GM21381 (cell line): ENCODE measurements at regions not wholly inside any gene's neighbourhood (a gene's known extent, or its start where the extent isn't known, plus 50 kb on each side); places are given as distances from the start of the nearest gene placed in this dataset.

Experiments
- ATAC-seq: cut with Tn5 transposase; IDR thresholded peaks from one replicate; pipeline ENCODE4 v1.9.1; 2021; ENCODE audit warnings: mild to moderate bottlenecking, moderate library complexity; ENCODE audit not compliant: unreplicated experiment

DNA sequence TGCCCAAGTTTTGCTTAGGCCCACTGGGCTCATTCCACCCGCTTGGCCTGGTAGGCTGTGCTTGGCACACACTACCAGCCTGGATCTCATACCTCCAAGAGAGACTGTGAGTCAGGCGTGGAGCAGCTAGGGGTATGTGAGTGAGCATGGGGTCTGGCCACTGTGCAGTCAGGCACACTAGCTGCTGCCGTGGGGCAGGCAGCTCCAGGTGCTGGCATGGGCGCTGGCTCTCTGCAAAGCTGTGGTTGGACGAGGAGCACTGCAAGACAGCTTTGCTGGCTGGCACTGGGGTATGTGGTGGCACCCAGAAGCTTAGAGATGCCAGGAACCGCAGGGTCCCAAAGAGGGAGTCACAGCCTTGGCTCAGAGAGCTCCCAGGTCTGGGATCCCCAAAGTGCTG, 377.8 kb downstream of the KCTD8 start:
- ATAC-seq, result no peak

- ATAC-seq, result no peak
These were observed 376.4 kb downstream of the KCTD8 start for GRCh38 chr4:44071959-44072955.

DNA sequence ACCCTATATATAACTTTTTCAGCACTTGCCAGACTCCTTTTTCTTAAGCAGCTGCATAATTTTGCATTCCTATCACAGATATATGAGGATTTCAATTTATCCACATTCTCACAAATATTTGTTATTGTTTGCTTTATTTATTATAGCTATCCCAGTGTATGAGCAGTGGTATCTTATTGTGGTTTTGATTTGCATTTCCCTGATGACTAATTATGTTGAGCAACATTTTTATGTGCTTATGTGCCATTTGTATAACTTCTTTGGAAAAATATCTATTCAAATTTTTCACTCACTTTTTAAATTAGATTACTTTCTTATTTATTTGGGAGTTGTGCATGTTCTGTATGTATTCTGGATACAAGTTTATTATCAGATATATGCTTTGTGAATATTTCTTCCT, 361.9 kb downstream of the KCTD8 start:
- ATAC-seq, result no peak

DNA sequence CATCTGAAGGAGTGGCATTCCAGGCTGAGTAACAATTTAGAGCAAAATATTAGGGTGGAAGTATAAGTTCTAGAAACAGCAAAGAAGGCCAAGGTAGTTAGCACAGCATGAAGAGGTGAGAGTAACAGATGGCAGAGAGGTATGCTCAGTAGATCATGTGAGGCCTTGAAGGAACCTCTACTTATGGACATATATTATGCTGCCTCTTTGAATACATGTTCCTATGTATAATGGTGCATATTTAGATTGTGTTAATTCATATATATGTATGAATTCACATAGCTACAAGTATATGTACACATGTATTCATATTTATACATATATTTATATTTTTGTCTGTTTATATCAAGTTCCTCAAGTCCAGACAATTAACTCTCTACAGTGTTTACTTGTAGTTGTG, 355.2 kb downstream of the KCTD8 start:
- ATAC-seq, result no peak

- ATAC-seq, result no peak
These were observed 349.6 kb downstream of the KCTD8 start for GRCh38 chr4:44098973-44099372.

DNA sequence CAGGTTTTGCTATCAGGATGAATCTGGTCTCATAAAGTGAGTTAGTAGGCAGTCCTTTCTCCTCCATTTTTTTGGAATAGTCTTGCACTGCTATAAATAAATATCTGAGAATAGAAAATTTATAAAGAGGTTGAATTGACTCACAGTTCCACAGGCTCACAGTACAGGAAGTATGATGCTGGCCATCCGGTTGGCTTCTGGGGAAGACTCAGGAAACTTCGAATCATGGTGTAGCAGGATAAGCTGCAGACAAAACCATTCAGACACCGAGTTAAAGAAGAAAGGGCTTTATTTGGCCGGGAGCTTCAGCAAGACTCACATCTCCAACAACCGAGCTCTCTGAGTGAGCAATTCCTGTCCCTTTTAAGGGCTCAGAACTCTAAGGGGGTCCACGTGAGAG, 348.2 kb downstream of the KCTD8 start:
- no peak for ATAC-seq

DNA sequence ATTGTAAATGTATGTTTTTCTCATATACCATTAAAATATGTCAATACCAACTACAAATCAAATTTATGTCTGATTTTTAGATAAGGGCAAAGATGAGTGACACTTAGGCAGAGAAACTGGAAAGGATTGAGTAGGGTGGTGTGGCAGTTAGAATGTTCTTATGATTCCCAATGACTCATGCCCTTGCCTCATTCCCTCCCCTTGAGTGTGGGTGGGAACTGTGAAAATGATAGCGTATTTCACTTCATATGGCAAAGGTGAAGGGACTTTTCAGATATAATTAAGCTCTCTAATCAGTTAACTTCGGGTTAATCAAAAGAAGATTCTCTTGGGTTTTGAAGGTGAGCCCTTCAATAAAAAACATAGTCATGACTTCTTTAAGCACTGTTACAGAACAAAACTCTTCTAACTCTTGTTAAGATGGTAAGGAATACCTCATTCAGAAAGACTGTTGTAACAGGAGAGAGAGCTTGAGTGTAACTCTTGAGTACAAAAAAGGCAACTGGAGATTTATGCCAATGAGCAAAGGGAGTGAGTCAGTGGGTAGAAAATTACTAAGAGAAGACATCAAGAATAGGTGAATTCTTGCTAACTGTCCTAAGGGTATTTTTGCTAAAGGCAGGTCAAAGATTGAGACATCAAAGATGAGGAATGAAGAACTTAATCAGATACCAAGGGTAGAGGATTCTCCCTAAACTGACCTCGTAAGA, 329.5 kb downstream of the KCTD8 start:
- ATAC-seq, result no peak

DNA sequence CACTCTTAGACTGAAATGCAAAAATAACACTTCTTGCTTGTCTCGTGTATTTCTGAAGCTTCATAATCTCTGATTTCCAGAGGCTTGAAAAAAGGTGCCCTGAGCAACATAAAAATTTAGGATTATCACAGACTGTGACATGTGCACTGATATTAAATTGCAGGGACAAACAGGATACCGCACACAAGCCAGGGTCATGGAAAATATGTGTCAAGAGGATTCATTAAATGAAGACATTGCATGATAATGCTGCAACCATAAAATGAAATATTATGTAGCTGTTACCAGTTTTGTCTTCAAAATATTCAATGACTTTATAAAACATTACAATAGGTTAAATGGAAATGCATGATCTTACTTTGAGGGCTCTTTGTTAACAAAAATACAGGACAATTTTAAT, 328.0 kb downstream of the KCTD8 start:
- ATAC-seq, result no peak

- ATAC-seq, result no peak
These were observed 327.4 kb downstream of the KCTD8 start for GRCh38 chr4:44121210-44121609.
